Right atrium auricular region (tissue), 2 donors: ENCODE measurements at regions not wholly inside any gene's neighbourhood (a gene's known extent, or its start where the extent isn't known, plus 50 kb on each side); places are given as distances from the start of the nearest gene placed in this dataset.

Experiments
- DNase-seq: peaks from one replicate; pipeline ENCODE4 v3.0.0-alpha.2; 2019; ENCODE audit warnings: low spot score
- H3K27ac ChIP-seq, 2 donors: fragments of 200-600 bp; sonication (generic); 1 replicate in 1 of 2; 2 replicates in 1 of 2; pipeline ENCODE4 v1.5.1; 2016 to 2019
- H3K27me3 ChIP-seq, 2 donors: fragments of 200-600 bp; sonication (generic); one replicate each; pipeline versions ENCODE4 v1.5.1 to v1.6.0; 2017 to 2019
- H3K36me3 ChIP-seq: fragments of 200-600 bp; sonication (generic); one replicate; pipeline ENCODE4 v1.5.1; 2016
- H3K4me1 ChIP-seq, 2 donors: fragments of 200-600 bp; sonication (generic); one replicate each; pipeline versions ENCODE4 v1.5.1 to v1.6.0; 2017 to 2019
- H3K4me3 ChIP-seq, 2 donors: fragments of 200-600 bp; sonication (generic); 1 replicate in 1 of 2; 2 replicates in 1 of 2; pipeline ENCODE4 v1.5.1; 2017 to 2019; ENCODE audit warnings: mild to moderate bottlenecking in 1 of 2, moderate library complexity in 1 of 2
- H3K9me3 ChIP-seq, 2 donors: fragments of 200-600 bp; sonication (generic); one replicate each; pipeline ENCODE4 v1.5.1; 2019
- CTCF ChIP-seq, 2 donors: fragments of 200-600 bp; sonication (generic); IDR thresholded peaks; one replicate each; pipeline ENCODE4 v1.5.1; 2019; ENCODE audit warnings: antibody characterized with exemption in 2 of 2

- Histone ChIP-seq H3K9me3 (peaks cover 0 to 19% of the 10 kb centered on the region in 2 donors), H3K27me3 (no peaks in the 10 kb centered on the region), H3K4me3 (no peak overlapping the region), H3K36me3 (no peaks in the 10 kb centered on the region), H3K4me1 (no peaks in the 10 kb centered on the region), H3K27ac (no peak overlapping the region)
- no peak for TF ChIP-seq CTCF (IDR thresholded peaks at IDR 0.05)
- DNase-seq = no peak
Measured at GRCh38 chr18:29434650-29435049, 1257.7 kb upstream of the CDH2 start.

- Histone ChIP-seq H3K4me3 (no peak overlapping the region), H3K4me1 (no peaks in the 10 kb centered on the region), H3K9me3 (peaks cover 0 to 19% of the 10 kb centered on the region in 2 donors), H3K36me3 (no peaks in the 10 kb centered on the region), H3K27me3 (no peaks in the 10 kb centered on the region), H3K27ac (no peak overlapping the region)
- no peak for TF ChIP-seq CTCF (IDR thresholded peaks at IDR 0.05)
- no peak for DNase-seq
Measured at GRCh38 chr18:29430416-29430815, 1253.5 kb upstream of the CDH2 start.

GRCh38 chr18:29418136-29418535 is 1241.2 kb upstream of the CDH2 start:
- H3K36me3 ChIP-seq = no peaks in the 10 kb centered on the region
- no peaks in the 10 kb centered on the region for H3K4me1 ChIP-seq
- H3K4me3 ChIP-seq = no peak overlapping the region
- no peak for DNase-seq
- H3K9me3 ChIP-seq = peaks cover 0 to 12% of the 10 kb centered on the region in 2 donors
- H3K27me3 ChIP-seq = no peaks in the 10 kb centered on the region
- no peak overlapping the region for H3K27ac ChIP-seq
- TF ChIP-seq CTCF (IDR thresholded peaks at IDR 0.05) = no peak

- no peaks in the 10 kb centered on the region for H3K36me3 ChIP-seq
- no peaks in the 10 kb centered on the region for H3K4me1 ChIP-seq
- DNase-seq = no peak
- H3K4me3 ChIP-seq = no peak overlapping the region
- H3K27me3 ChIP-seq = no peaks in the 10 kb centered on the region
- H3K9me3 ChIP-seq = no peaks in the 10 kb centered on the region
- H3K27ac ChIP-seq = no peak overlapping the region
- TF ChIP-seq CTCF (IDR thresholded peaks at IDR 0.05) = no peak
Measured at GRCh38 chr18:29406996-29407395, 1230.1 kb upstream of the CDH2 start.

GRCh38 chr18:29397536-29397935 is 1220.6 kb upstream of the CDH2 start:
- Histone ChIP-seq H3K9me3 (no peaks in the 10 kb centered on the region), H3K36me3 (no peaks in the 10 kb centered on the region), H3K27me3 (no peaks in the 10 kb centered on the region), H3K4me1 (no peaks in the 10 kb centered on the region), H3K27ac (no peak overlapping the region), H3K4me3 (no peak overlapping the region)
- no peak for TF ChIP-seq CTCF (IDR thresholded peaks at IDR 0.05)
- no peak for DNase-seq
